Loucy (cell line): ENCODE measurements at regions not wholly inside any gene's neighbourhood (a gene's known extent, or its start where the extent isn't known, plus 50 kb on each side); places are given as distances from the start of the nearest gene placed in this dataset.

Experiments
- H2AFZ ChIP-seq: fragments of 200-600 bp; sonication (generic); 2 replicates; pipeline ENCODE4 v1.6.0; 2016; ENCODE audit warnings: antibody characterized with exemption, mild to moderate bottlenecking, low read length, moderate library complexity
- H3F3A ChIP-seq: fragments of 200-600 bp; 2 replicates; pipeline ENCODE4 v1.6.0; 2016; ENCODE audit warnings: antibody characterized with exemption, low read depth, mild to moderate bottlenecking
- H3K27me3 ChIP-seq: fragments of 200-600 bp; sonication (generic); 2 replicates; pipeline ENCODE4 v1.6.1; 2014; ENCODE audit warnings: low read length, mild to moderate bottlenecking; ENCODE audit not compliant: insufficient read depth, poor library complexity, severe bottlenecking
- H3K36me3 ChIP-seq: fragments of 200-600 bp; sonication (generic); 2 replicates; pipeline ENCODE4 v1.6.1; 2016; ENCODE audit warnings: low read length; ENCODE audit not compliant: insufficient read depth
- H3K4me1 ChIP-seq: fragments of 200-600 bp; sonication (generic); 2 replicates; pipeline ENCODE4 v1.5.1; 2014; ENCODE audit warnings: low read length, mild to moderate bottlenecking; ENCODE audit not compliant: insufficient read depth, poor library complexity, severe bottlenecking
- H3K4me2 ChIP-seq: fragments of 200-600 bp; sonication (generic); 2 replicates; pipeline ENCODE4 v1.6.0; 2014; ENCODE audit warnings: antibody characterized with exemption, low read length, low read depth, mild to moderate bottlenecking; ENCODE audit not compliant: poor library complexity, severe bottlenecking
- H3K4me3 ChIP-seq: fragments of 200-600 bp; sonication (generic); 2 replicates; pipeline ENCODE4 v1.5.1; 2014; ENCODE audit warnings: low read length, mild to moderate bottlenecking, mixed read lengths; ENCODE audit not compliant: poor library complexity, severe bottlenecking
- H3K79me2 ChIP-seq: fragments of 200-600 bp; sonication (generic); 2 replicates; pipeline ENCODE4 v1.6.1; 2014; ENCODE audit warnings: low read length; ENCODE audit not compliant: insufficient read depth
- H3K9ac ChIP-seq: fragments of 200-600 bp; sonication (generic); 2 replicates; pipeline ENCODE4 v1.6.0; 2014; ENCODE audit warnings: mild to moderate bottlenecking, low read depth, low read length, moderate library complexity; ENCODE audit not compliant: poor library complexity, severe bottlenecking
- H3K9me2 ChIP-seq: fragments of 200-600 bp; sonication (generic); replicated peaks from 2 replicates; pipeline ENCODE4 v1.6.1; 2016; ENCODE audit warnings: low read depth, low read length, mixed read lengths
- H3K9me3 ChIP-seq: fragments of 200-600 bp; sonication (generic); 2 replicates; pipeline ENCODE4 v1.6.1; 2014; ENCODE audit warnings: mild to moderate bottlenecking, antibody characterized with exemption, low read length, low read depth; ENCODE audit not compliant: insufficient read depth
- H4K20me1 ChIP-seq: fragments of 200-600 bp; sonication (generic); 2 replicates; pipeline ENCODE4 v1.6.0; 2014; ENCODE audit warnings: antibody characterized with exemption, low read length, mild to moderate bottlenecking; ENCODE audit not compliant: insufficient read depth, poor library complexity, severe bottlenecking
- CTCF ChIP-seq: fragments of 200-600 bp; sonication (generic); conservative IDR thresholded peaks from 2 replicates; pipeline ENCODE4 v1.5.1; 2014; ENCODE audit warnings: mild to moderate bottlenecking, antibody characterized with exemption, low read length
- EZH2phosphoT487 ChIP-seq: fragments of 200-600 bp; IDR thresholded peaks from 2 replicates; pipeline ENCODE4 v1.6.1; 2018; ENCODE audit warnings: antibody characterized with exemption, mild to moderate bottlenecking, moderate library complexity, borderline replicate concordance

GRCh38 chr14:62209287-62209899 is 447.2 kb downstream of the SNAPC1 start:
- no peaks in the 10 kb centered on the region for H3K9me3 ChIP-seq
- no peaks in the 10 kb centered on the region for H4K20me1 ChIP-seq
- TF ChIP-seq CTCF = no peak
- TF ChIP-seq EZH2phosphoT487 = no peak
- H3K4me1 ChIP-seq = no peaks in the 10 kb centered on the region
- H3K4me3 ChIP-seq = no peak overlapping the region
- H3K9me2 ChIP-seq = no peaks in the 10 kb centered on the region
- no peaks in the 10 kb centered on the region for H3K79me2 ChIP-seq
- H3K36me3 ChIP-seq = no peaks in the 10 kb centered on the region
- no peak overlapping the region for H3K4me2 ChIP-seq
- H3K9ac ChIP-seq = no peak overlapping the region
- H3K27me3 ChIP-seq = no peaks in the 10 kb centered on the region
- no peak overlapping the region for H2AFZ ChIP-seq
- H3F3A ChIP-seq = no peaks in the 10 kb centered on the region

- Histone ChIP-seq H3K9me3 (no peaks in the 10 kb centered on the region), H3K36me3 (no peaks in the 10 kb centered on the region), H3K9ac (no peak overlapping the region), H3K4me2 (no peak overlapping the region), H3K27me3 (no peaks in the 10 kb centered on the region), H3K4me1 (no peaks in the 10 kb centered on the region), H3K79me2 (no peaks in the 10 kb centered on the region), H4K20me1 (no peaks in the 10 kb centered on the region), H3K9me2 (no peaks in the 10 kb centered on the region), H3K4me3 (no peak overlapping the region), H3F3A (no peaks in the 10 kb centered on the region), H2AFZ (no peak overlapping the region)
- no peak for TF ChIP-seq CTCF
- no peak for TF ChIP-seq EZH2phosphoT487
These were observed 451.3 kb downstream of the SNAPC1 start for GRCh38 chr14:62213516-62213915.

- H3K4me2 ChIP-seq = no peak overlapping the region
- H3K9ac ChIP-seq = no peak overlapping the region
- no peak overlapping the region for H3K4me3 ChIP-seq
- H3K9me3 ChIP-seq = no peaks in the 10 kb centered on the region
- no peaks in the 10 kb centered on the region for H3K27me3 ChIP-seq
- H3K79me2 ChIP-seq = no peaks in the 10 kb centered on the region
- TF ChIP-seq CTCF (no peak), EZH2phosphoT487 (no peak)
- H4K20me1 ChIP-seq = no peaks in the 10 kb centered on the region
- no peaks in the 10 kb centered on the region for H3F3A ChIP-seq
- no peaks in the 10 kb centered on the region for H3K4me1 ChIP-seq
- H3K9me2 ChIP-seq = no peaks in the 10 kb centered on the region
- H2AFZ ChIP-seq = no peak overlapping the region
- H3K36me3 ChIP-seq = no peaks in the 10 kb centered on the region
These were observed 453.9 kb downstream of the SNAPC1 start for GRCh38 chr14:62216121-62216520.
